Heart left ventricle (tissue), 16 donors: ENCODE measurements at regions not wholly inside any gene's neighbourhood (a gene's known extent, or its start where the extent isn't known, plus 50 kb on each side); places are given as distances from the start of the nearest gene placed in this dataset.

Source experiments
- ATAC-seq, 4 donors: fragments of 200-7000 bp; cut with Tn5 transposase; one replicate each; pipeline ENCODE4 v1.9.1; 2020 to 2022; ENCODE audit warnings: moderate library complexity in 4 of 4, mild to moderate bottlenecking in 3 of 4, moderate number of reproducible peaks in 1 of 4
- DNase-seq, 5 donors: peaks; one replicate each; pipeline ENCODE4 v3.0.0-alpha.2; 2020
- H3K27ac ChIP-seq, 12 donors: fragments of 200-600 bp; sonication (generic) in 4 of 12; one replicate each; pipeline versions ENCODE4 v1.5.0 to v1.8.0; 2016 to 2022; ENCODE audit warnings: mild to moderate bottlenecking in 2 of 12
- H3K27me3 ChIP-seq, 9 donors: fragments of 200-600 bp; sonication (generic) in 2 of 9; one replicate each; pipeline versions ENCODE4 v1.5.1 to v1.8.0; 2016 to 2022; ENCODE audit warnings: mild to moderate bottlenecking in 3 of 9
- H3K36me3 ChIP-seq, 9 donors: fragments of 200-600 bp; sonication (generic) in 2 of 9; one replicate each; pipeline versions ENCODE4 v1.5.0 to v1.8.0; 2018 to 2022; ENCODE audit warnings: mild to moderate bottlenecking in 2 of 9
- H3K4me1 ChIP-seq, 12 donors: fragments of 200-600 bp; sonication (generic) in 4 of 12; one replicate each; pipeline versions ENCODE4 v1.5.0 to v1.8.0; 2016 to 2022; ENCODE audit warnings: mild to moderate bottlenecking in 3 of 12
- H3K4me3 ChIP-seq, 12 donors: fragments of 200-600 bp; sonication (generic) in 4 of 12; one replicate each; pipeline versions ENCODE4 v1.5.0 to v1.8.0; 2017 to 2022; ENCODE audit warnings: mild to moderate bottlenecking in 9 of 12, moderate library complexity in 4 of 12
- H3K9me3 ChIP-seq, 12 donors: fragments of 200-600 bp; sonication (generic) in 4 of 12; one replicate each; pipeline versions ENCODE4 v1.5.0 to v1.8.0; 2016 to 2022; ENCODE audit warnings: mild to moderate bottlenecking in 1 of 12
- CTCF ChIP-seq, 12 donors: fragments of 200-600 bp; sonication (generic) in 4 of 12; IDR thresholded peaks; one replicate each; pipeline versions ENCODE4 v1.5.0 to v1.8.0; 2018 to 2022; ENCODE audit warnings: antibody characterized with exemption in 12 of 12, mild to moderate bottlenecking in 5 of 12
- POLR2A ChIP-seq, 2 donors: fragments of 450-650 bp; IDR thresholded peaks; one replicate each; pipeline ENCODE4 v1.6.1; 2017; ENCODE audit warnings: antibody characterized with exemption in 2 of 2, mild to moderate bottlenecking in 2 of 2, moderate library complexity in 2 of 2
- WGBS, 4 donors: extraction: QIAGEN DNeasy Blood & Tissue Kit in 2 of 4; methylation state at CpG; one replicate each; pipeline versions ENCODE4 v1.1.5 to v1.1.7; 2013 to 2018; 5-methylcytosine and 5-hydroxymethylcytosine counted together
- intact Hi-C, 10 donors: fragments of 100-400 bp; cut with DNase I; formaldehyde crosslinking; loops; one replicate each; pipeline versions ENCODE4 v1.11.1 to v1.14.2; 2022
- donor health status: ischemic (EF 13 %, LVEDD 7.1; RV severe dilation, severe dysfunction).
- donor health status: healthy with polysubstance abuse.
- donor health status: DM: no; HTN: yes; CAD: no.
- donor health status: DM: no; HTN: no; CAD: no.
- donor health status: ischemic (EF 25% LVEDD 6.9; RV normal size, moderate dysfunction).
- donor health status: ischemic (EF 25% LVEDD 5.7; RV mildly dilated, moderate dysfunction).
- donor health status: healthy.
- donor health status: DM: yes; HTN: yes; CAD: no.
- donor health status: ischemic (EF 35%, LVEDD 5.7; RV mildly dilated, moderate dysfunction).
- donor health status: nonischemic (EF 11% LVEDD 7.7; RV severe dilation, severe dysfunction).
- donor health status: DM: yes; HTN: yes; CAD: no.
- donor health status: PGD.
- donor health status: ischemic (EF 29% LVEDD 5.4; RV normal size, mild dysfunction).
- donor health status: nonischemic (EF 23%, LVEDD 6.1; RV moderate dilation, normal function).

GRCh38 chr20:57868310-57868709 lies 158.5 kb upstream of the PMEPA1 start:
- 89 to 91% (median 90%) methylated on average over 15 of the region's 15 CpGs for WGBS, 4 donors
- intact Hi-C loops = loop anchor here in 2 of 10 donors (1.0 to 10.0 kb wide), 2 partner anchors 11 to 64 kb away; no protein-coding TSS in a partner anchor
- ATAC-seq (no peak), DNase-seq (no peak)
- no peak overlapping the region for H3K4me3 ChIP-seq
- no peak overlapping the region for H3K27ac ChIP-seq
- H3K27me3 ChIP-seq = peaks cover 0 to 14% (median 0%) of the 10 kb centered on the region in 9 donors
- H3K9me3 ChIP-seq = peaks cover 0 to 5% (median 0%) of the 10 kb centered on the region in 12 donors
- peaks cover 0 to 10% (median 0%) of the 10 kb centered on the region in 12 donors for H3K4me1 ChIP-seq
- no peak for TF ChIP-seq POLR2A (IDR thresholded peaks at IDR 0.05)
- no peak for TF ChIP-seq CTCF (IDR thresholded peaks at IDR 0.05)
- no peaks in the 10 kb centered on the region for H3K36me3 ChIP-seq

- peaks cover 0 to 6% (median 0%) of the 10 kb centered on the region in 12 donors for H3K9me3 ChIP-seq
- TF ChIP-seq CTCF (IDR thresholded peaks at IDR 0.05) (no peak), POLR2A (IDR thresholded peaks at IDR 0.05) (no peak)
- DNase-seq = no peak
- H3K4me3 ChIP-seq = no peak overlapping the region
- no peak overlapping the region for H3K27ac ChIP-seq
- H3K27me3 ChIP-seq = peaks cover 0 to 15% (median 0%) of the 10 kb centered on the region in 9 donors
- H3K4me1 ChIP-seq = peaks cover 0 to 10% (median 0%) of the 10 kb centered on the region in 12 donors
- 82 to 89% (median 87%) methylated on average over 2 of the region's 2 CpGs for WGBS, 4 donors
- intact Hi-C loops = loop anchor here in 3 of 10 donors (1.0 to 10.0 kb wide), 3 partner anchors 11 to 63 kb away; no protein-coding TSS in a partner anchor
- H3K36me3 ChIP-seq = no peaks in the 10 kb centered on the region
- ATAC-seq = no peak
Observed at GRCh38 chr20:57867807-57868206, 158.0 kb upstream of the PMEPA1 start.

GRCh38 chr20:57867181-57867803 lies 157.5 kb upstream of the PMEPA1 start:
- H3K4me1 ChIP-seq = peaks cover 0 to 10% (median 0%) of the 10 kb centered on the region in 12 donors
- TF ChIP-seq CTCF (IDR thresholded peaks at IDR 0.05) (no peak), POLR2A (IDR thresholded peaks at IDR 0.05) (no peak)
- H3K27ac ChIP-seq = no peak overlapping the region
- H3K27me3 ChIP-seq = peaks cover 0 to 15% (median 0%) of the 10 kb centered on the region in 9 donors
- H3K9me3 ChIP-seq = peaks cover 0 to 6% (median 0%) of the 10 kb centered on the region in 12 donors
- intact Hi-C loops = loop anchor here in 2 of 10 donors (2.0 to 10.0 kb wide), 2 partner anchors 14 to 62 kb away; no protein-coding TSS in a partner anchor
- no peak overlapping the region for H3K4me3 ChIP-seq
- no peaks in the 10 kb centered on the region for H3K36me3 ChIP-seq
- WGBS, 4 donors = 86 to 95% (median 93%) methylated on average over 10 of the region's 10 CpGs
- no peak for ATAC-seq
- DNase-seq = no peak

- no peak for TF ChIP-seq POLR2A (IDR thresholded peaks at IDR 0.05)
- no peak for TF ChIP-seq CTCF (IDR thresholded peaks at IDR 0.05)
- Histone ChIP-seq H3K9me3 (peaks cover 0 to 9% (median 0%) of the 10 kb centered on the region in 12 donors), H3K27me3 (peaks cover 0 to 15% (median 0%) of the 10 kb centered on the region in 9 donors), H3K36me3 (no peaks in the 10 kb centered on the region), H3K27ac (no peak overlapping the region), H3K4me1 (peaks cover 0 to 10% (median 0%) of the 10 kb centered on the region in 12 donors), H3K4me3 (no peak overlapping the region)
- ATAC-seq (peak in 3 of 4 donors; percentile 30 to 57 (median 42)), DNase-seq (no peak)
- 44 to 55% (median 47%) methylated on average over 6 of the region's 6 CpGs for WGBS, 4 donors
- intact Hi-C loops = loop anchor here in 2 of 10 donors (2.0 to 10.0 kb wide), 2 partner anchors 14 to 62 kb away; no protein-coding TSS in a partner anchor
Observed at GRCh38 chr20:57866250-57867106, 156.7 kb upstream of the PMEPA1 start.
